IPS-15b (cell line): ENCODE measurements at regions not wholly inside any gene's neighbourhood (a gene's known extent, or its start where the extent isn't known, plus 50 kb on each side); places are given as distances from the start of the nearest gene placed in this dataset.
"Not testable (repeated sequence)": the region's sequence is repeated elsewhere in the genome, so short reads cannot be mapped to it uniquely, and the experiment has no call there.

ENCODE experiments used
- H3K27me3 ChIP-seq: one replicate; pipeline ENCODE4 v1.6.1; 2013; ENCODE audit warnings: low read length; ENCODE audit not compliant: control insufficient read depth, insufficient read depth
- H3K36me3 ChIP-seq: one replicate; pipeline ENCODE4 v1.6.1; 2013; ENCODE audit warnings: low read length; ENCODE audit not compliant: control insufficient read depth, insufficient read depth
- H3K4me1 ChIP-seq: one replicate; pipeline ENCODE4 v1.6.1; 2013; ENCODE audit warnings: mild to moderate bottlenecking, low read length; ENCODE audit not compliant: control insufficient read depth, insufficient read depth
- H3K4me3 ChIP-seq: one replicate; pipeline ENCODE4 v1.5.1; 2013; ENCODE audit warnings: low read depth, low read length
- H3K9ac ChIP-seq: one replicate; pipeline ENCODE4 v1.6.1; 2013; ENCODE audit warnings: low read depth, mild to moderate bottlenecking, low read length
- H3K9me3 ChIP-seq: one replicate; pipeline ENCODE4 v1.6.1; 2013; ENCODE audit warnings: mild to moderate bottlenecking, low read length; ENCODE audit not compliant: control insufficient read depth, insufficient read depth

DNA sequence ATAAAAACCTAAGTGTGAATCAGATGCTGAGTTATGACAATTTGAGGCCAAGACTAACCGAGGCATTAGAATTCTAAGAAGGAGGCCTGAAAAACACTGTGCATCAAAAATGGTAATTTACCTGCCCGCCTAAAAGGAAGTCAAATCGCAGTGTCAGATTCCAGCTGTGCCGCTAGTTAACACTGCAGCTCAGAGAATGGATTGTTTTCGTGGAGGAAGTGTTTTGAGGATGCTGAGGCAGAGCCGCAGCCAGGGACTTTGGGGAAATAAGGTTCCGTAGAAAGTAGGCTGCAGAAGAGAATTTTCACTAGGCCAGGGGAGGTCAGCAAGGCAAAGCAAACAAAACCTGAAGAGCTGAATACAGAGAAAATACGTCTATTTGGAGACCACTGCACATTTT, 226.4 kb upstream of the ISL1 start:
- Histone ChIP-seq H3K36me3 (peaks cover 2% of the 10 kb centered on the region), H3K4me3 (no peak overlapping the region), H3K4me1 (peaks cover 8% of the 10 kb centered on the region), H3K9ac (no peak overlapping the region), H3K27me3 (no peaks in the 10 kb centered on the region), H3K9me3 (no peaks in the 10 kb centered on the region)

DNA sequence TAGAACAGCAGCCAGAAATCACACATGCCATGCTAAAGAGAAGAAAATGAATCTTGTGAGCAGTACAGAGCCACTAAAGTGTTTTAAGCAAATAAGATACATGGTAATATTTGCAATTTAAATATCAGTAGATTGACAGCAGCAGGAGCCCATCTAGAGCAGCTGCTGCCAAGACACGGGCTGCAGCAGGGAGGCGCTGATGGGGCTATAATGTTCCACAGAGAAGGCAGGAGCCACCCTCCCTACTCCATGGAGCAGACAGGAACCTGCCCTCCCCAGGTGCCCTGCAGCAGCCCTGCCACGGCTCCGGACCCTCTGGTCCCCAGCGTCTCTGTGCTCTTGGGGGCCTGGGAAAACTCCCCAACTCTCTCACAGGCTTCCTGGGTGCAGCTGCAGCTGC, 224.1 kb upstream of the ISL1 start:
- Histone ChIP-seq H3K27me3 (no peaks in the 10 kb centered on the region), H3K9me3 (no peaks in the 10 kb centered on the region), H3K4me3 (no peak overlapping the region), H3K9ac (no peak overlapping the region), H3K4me1 (peaks cover 8% of the 10 kb centered on the region), H3K36me3 (peaks cover 2% of the 10 kb centered on the region)

- no peak overlapping the region for H3K4me3 ChIP-seq
- H3K4me1 ChIP-seq, result peaks cover 8% of the 10 kb centered on the region
- H3K36me3 ChIP-seq, result peaks cover 2% of the 10 kb centered on the region
- H3K9ac ChIP-seq, result no peak overlapping the region
- H3K9me3 ChIP-seq, result no peaks in the 10 kb centered on the region
- H3K27me3 ChIP-seq, result no peaks in the 10 kb centered on the region
Observed at GRCh38 chr5:51159606-51160005, 223.6 kb upstream of the ISL1 start.

DNA sequence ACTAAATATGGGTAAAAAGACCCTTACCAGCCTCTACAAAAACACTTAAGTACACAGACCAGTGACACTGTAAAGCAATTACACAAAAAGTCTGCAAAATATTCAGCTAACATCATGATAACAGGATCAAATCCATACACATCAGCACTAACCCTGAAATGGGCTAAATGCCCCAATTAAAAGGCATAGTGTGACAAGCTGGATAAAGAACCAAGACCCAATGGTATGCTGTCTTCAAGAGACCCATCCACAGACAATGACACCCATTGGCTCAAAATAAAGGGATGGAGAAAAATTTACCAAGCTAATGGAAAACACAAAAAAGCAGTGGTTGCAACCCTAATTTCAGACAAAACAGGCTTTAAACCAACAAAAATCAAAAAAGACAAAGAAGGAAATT, 221.0 kb upstream of the ISL1 start:
- no peak overlapping the region for H3K9ac ChIP-seq
- H3K9me3 ChIP-seq, result no peaks in the 10 kb centered on the region
- H3K27me3 ChIP-seq, result no peaks in the 10 kb centered on the region
- peaks cover 5% of the 10 kb centered on the region for H3K4me1 ChIP-seq
- no peak overlapping the region for H3K4me3 ChIP-seq
- H3K36me3 ChIP-seq, result peaks cover 2% of the 10 kb centered on the region

DNA sequence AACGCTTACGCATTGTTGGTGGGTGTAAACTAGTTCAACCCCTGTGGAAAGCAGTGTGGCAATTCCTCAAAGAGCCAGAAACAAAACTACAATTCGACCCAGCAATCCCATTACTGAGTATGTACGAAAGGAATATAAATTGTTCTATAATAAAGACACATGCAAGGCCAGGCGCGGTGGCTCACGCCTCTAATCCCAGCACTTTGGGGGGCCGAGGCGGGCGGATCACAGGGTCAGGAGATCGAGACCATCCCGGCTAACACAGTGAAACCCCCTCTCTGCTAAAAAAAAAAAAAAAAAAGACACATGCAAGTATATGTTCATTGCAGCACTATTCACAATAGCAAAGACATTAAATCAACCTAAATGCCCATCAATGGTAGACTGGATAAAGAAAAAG, 217.6 kb upstream of the ISL1 start:
- H3K4me3 ChIP-seq, result not testable (repeated sequence)

DNA sequence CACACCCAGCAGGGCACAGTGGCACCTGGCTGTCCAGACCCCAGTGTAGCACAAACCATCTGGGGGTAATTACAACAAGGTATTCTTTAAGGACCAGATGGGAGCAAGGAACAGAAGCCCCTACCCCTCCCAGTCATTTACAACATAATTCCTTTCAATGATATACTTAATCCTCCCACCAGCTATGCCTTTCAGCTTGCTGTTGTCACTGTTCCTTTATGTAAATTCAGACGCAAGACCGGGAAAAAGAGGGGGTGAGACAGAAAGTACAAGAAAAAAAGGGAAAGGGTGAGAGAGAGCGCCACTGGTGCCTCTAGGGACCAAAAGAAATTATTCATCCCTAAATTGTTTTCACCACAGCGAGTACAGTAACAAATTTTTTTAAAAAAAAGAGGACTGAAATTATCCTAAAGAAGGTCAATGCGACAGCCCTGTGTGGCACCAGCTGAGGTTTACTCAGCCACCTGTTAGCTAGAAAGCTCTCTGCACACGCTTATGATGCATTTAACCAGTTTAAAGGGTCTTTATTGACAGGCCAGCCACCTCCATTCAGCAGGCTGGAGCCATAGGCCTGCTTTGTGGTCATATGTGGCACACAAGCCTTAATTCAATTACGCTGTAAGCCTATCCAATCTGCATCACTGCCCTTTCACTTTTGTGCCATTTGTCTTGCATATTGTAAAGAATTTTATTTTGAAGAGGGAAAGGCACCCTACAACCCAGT, 210.2 kb upstream of the ISL1 start:
- Histone ChIP-seq H3K27me3 (no peaks in the 10 kb centered on the region), H3K9ac (no peak overlapping the region), H3K9me3 (no peaks in the 10 kb centered on the region), H3K4me3 (peak overlapping the region; percentile 28), H3K4me1 (peaks cover 10% of the 10 kb centered on the region), H3K36me3 (no peaks in the 10 kb centered on the region)

More for the DNA sequence above, 217.6 kb upstream of the ISL1 start:
- not testable (repeated sequence) for H3K27me3 ChIP-seq, H3K9ac ChIP-seq, H3K36me3 ChIP-seq, H3K4me1 ChIP-seq, H3K9me3 ChIP-seq

- Histone ChIP-seq H3K4me1 (peaks cover 6% of the 10 kb centered on the region), H3K27me3 (no peaks in the 10 kb centered on the region), H3K9ac (no peak overlapping the region), H3K36me3 (no peaks in the 10 kb centered on the region), H3K4me3 (no peak overlapping the region), H3K9me3 (no peaks in the 10 kb centered on the region)
Observed at GRCh38 chr5:51181208-51181894, 201.9 kb upstream of the ISL1 start.

DNA sequence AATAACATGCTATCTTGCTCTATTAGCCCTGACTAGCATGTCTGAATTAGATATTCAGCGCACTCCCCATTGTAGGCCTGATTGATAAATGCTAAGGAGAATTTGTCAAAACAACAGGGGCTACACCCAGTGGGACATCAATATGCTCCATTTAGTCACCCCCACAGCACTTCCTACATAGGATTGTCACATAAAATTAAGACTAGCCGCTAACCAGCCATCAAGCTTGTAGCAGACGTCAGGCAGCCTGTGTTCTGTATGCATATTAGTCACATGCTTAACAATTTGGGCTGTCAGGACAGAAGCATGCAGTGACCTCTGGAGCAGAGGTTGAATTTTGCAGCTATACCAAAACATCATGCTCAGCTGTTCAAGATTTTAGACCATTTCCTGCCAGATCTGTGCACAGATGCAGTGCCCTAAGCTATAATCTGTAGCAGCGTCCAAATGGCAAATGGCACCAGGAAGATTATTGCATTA, 197.4 kb upstream of the ISL1 start:
- H3K9ac ChIP-seq, result no peak overlapping the region
- no peaks in the 10 kb centered on the region for H3K9me3 ChIP-seq
- H3K4me3 ChIP-seq, result no peak overlapping the region
- peaks cover 12% of the 10 kb centered on the region for H3K4me1 ChIP-seq
- H3K27me3 ChIP-seq, result no peaks in the 10 kb centered on the region
- H3K36me3 ChIP-seq, result no peaks in the 10 kb centered on the region

- Histone ChIP-seq H3K4me3 (no peak overlapping the region), H3K9ac (no peak overlapping the region), H3K36me3 (no peaks in the 10 kb centered on the region), H3K9me3 (no peaks in the 10 kb centered on the region), H3K27me3 (no peaks in the 10 kb centered on the region), H3K4me1 (peaks cover 12% of the 10 kb centered on the region)
Observed at GRCh38 chr5:51188001-51188591, 195.2 kb upstream of the ISL1 start.

GRCh38 chr5:51194671-51195070, 188.6 kb upstream of the ISL1 start:
- no peaks in the 10 kb centered on the region for H3K27me3 ChIP-seq
- no peak overlapping the region for H3K9ac ChIP-seq
- H3K4me3 ChIP-seq, result no peak overlapping the region
- no peaks in the 10 kb centered on the region for H3K4me1 ChIP-seq
- H3K9me3 ChIP-seq, result no peaks in the 10 kb centered on the region
- H3K36me3 ChIP-seq, result no peaks in the 10 kb centered on the region

DNA sequence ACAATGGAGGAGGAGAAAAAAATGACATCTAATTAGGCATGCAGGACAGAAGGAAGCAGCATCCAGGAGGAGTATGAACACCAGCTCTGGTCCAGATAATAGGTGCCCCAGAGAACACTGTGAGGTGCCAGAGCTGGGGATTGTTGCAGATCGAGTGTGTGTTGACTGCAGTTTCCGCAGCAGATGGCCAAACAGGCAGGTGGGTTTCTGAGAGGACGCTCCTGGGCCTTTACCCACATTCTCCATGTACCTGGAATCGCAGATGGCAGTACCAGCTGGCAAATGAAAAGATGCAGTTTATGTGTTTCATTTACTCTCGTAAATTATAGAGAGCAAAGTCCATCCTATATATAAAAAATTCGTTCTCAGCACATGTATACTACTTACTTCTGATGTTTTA, 182.2 kb upstream of the ISL1 start:
- Histone ChIP-seq H3K9me3 (no peaks in the 10 kb centered on the region), H3K27me3 (no peaks in the 10 kb centered on the region), H3K4me3 (no peak overlapping the region), H3K36me3 (no peaks in the 10 kb centered on the region), H3K9ac (no peak overlapping the region), H3K4me1 (no peaks in the 10 kb centered on the region)

DNA sequence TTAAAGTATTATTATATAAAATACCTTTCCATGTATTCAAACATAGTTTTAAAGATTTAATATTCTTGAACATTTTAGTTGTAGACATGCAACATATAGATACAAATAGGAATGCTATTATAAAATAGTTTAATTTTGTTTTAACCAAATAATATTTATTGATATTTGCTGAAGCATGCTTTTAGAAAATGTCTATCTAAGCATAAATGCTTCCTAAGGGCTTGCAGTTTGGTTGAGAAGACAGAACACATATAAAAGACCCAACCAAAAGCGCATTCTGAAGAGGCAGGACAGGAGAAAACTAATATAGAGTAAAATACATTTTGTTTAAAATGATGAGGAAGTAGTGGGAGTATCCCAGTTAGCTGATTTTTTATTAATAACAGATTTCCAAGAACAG, 181.5 kb upstream of the ISL1 start:
- H3K9ac ChIP-seq, result no peak overlapping the region
- no peaks in the 10 kb centered on the region for H3K4me1 ChIP-seq

More for the DNA sequence above, 181.5 kb upstream of the ISL1 start:
- Histone ChIP-seq H3K27me3 (no peaks in the 10 kb centered on the region), H3K9me3 (no peaks in the 10 kb centered on the region), H3K36me3 (no peaks in the 10 kb centered on the region), H3K4me3 (no peak overlapping the region)
